GM15510 (cell line): ENCODE measurements at regions not wholly inside any gene's neighbourhood (a gene's known extent, or its start where the extent isn't known, plus 50 kb on each side); places are given as distances from the start of the nearest gene placed in this dataset.

ENCODE experiments used
- POLR2A ChIP-seq: IDR thresholded peaks from 3 replicates; pipeline ENCODE4 v1.6.1; 2011; ENCODE audit warnings: borderline replicate concordance; ENCODE audit not compliant: insufficient read length; ENCODE audit errors: extremely low read depth

GRCh38 chr6:156646496-156646895 is 130.7 kb upstream of the ARID1B start:
- no peak for TF ChIP-seq POLR2A

GRCh38 chr6:156645097-156645496 is 132.1 kb upstream of the ARID1B start:
- TF ChIP-seq POLR2A = no peak

- TF ChIP-seq POLR2A = no peak
Observed at GRCh38 chr6:156639009-156639721, 138.0 kb upstream of the ARID1B start.

GRCh38 chr6:156638581-156638980 is 138.6 kb upstream of the ARID1B start:
- TF ChIP-seq POLR2A = no peak

- TF ChIP-seq POLR2A = no peak
Observed at GRCh38 chr6:156634951-156635371, 142.2 kb upstream of the ARID1B start.

- no peak for TF ChIP-seq POLR2A
Observed at GRCh38 chr6:156634048-156634447, 143.1 kb upstream of the ARID1B start.

GRCh38 chr6:156633291-156633690 is 143.9 kb upstream of the ARID1B start:
- no peak for TF ChIP-seq POLR2A

- TF ChIP-seq POLR2A = no peak
Observed at GRCh38 chr6:156630613-156631302, 146.4 kb upstream of the ARID1B start.

- no peak for TF ChIP-seq POLR2A
Observed at GRCh38 chr6:156628805-156629204, 148.4 kb upstream of the ARID1B start.

GRCh38 chr6:156627524-156627923 is 149.7 kb upstream of the ARID1B start:
- TF ChIP-seq POLR2A = no peak

GRCh38 chr6:156622185-156622584 is 155.0 kb upstream of the ARID1B start:
- no peak for TF ChIP-seq POLR2A

- no peak for TF ChIP-seq POLR2A
Observed at GRCh38 chr6:156620331-156620730, 156.8 kb upstream of the ARID1B start.

GRCh38 chr6:156618600-156619205 is 158.5 kb upstream of the ARID1B start:
- TF ChIP-seq POLR2A = no peak

- TF ChIP-seq POLR2A = no peak
Observed at GRCh38 chr6:156617941-156618340, 159.2 kb upstream of the ARID1B start.

- no peak for TF ChIP-seq POLR2A
Observed at GRCh38 chr6:156617376-156617775, 159.8 kb upstream of the ARID1B start.

GRCh38 chr6:156616495-156616894 is 160.7 kb upstream of the ARID1B start:
- TF ChIP-seq POLR2A = no peak
